Epithelial cell of proximal tubule (primary cell): ENCODE measurements at regions not wholly inside any gene's neighbourhood (a gene's known extent, or its start where the extent isn't known, plus 50 kb on each side); places are given as distances from the start of the nearest gene placed in this dataset.

Source experiments
- DNase-seq: peaks from one replicate; pipeline ENCODE4 v3.0.0-alpha.2; 2011; ENCODE audit warnings: low read depth
- H3K4me3 ChIP-seq: 2 replicates; pipeline ENCODE4 v1.5.1; 2011; ENCODE audit warnings: low read depth, mild to moderate bottlenecking, low read length
- TF ChIP-seq, protein P1 (sequence below): conservative IDR thresholded peaks from 2 replicates; pipeline ENCODE4 v1.5.1; 2012; ENCODE audit warnings: low read depth, mild to moderate bottlenecking, low read length

DNA sequence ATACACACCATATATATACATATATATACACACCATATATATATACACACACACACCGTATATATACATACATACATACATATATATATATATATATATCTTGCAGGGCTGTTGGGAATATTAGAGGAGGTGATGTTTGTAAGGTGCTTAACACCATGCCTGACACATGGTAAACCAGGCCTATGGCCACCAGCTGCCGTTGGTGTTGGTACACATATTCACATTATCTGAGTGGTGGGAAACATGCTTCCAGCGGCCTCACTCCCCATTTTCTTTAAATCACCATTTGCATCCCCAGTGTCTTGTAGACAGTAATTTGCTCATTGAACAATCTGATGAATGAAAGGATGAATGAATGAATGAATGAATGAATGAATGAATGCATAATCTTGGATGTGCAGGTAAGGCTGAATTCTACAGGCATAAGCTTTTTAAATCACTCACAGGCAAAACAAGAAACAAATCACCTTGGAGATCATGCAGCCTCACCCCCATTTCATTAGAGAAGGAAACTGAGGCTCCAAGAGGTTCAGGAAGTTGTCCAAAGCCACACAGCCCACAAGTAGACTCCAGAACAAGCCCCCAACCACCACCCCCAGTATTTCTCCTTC is 527.8 kb downstream of the MIAT start:
- TF ChIP-seq, protein P1, sequence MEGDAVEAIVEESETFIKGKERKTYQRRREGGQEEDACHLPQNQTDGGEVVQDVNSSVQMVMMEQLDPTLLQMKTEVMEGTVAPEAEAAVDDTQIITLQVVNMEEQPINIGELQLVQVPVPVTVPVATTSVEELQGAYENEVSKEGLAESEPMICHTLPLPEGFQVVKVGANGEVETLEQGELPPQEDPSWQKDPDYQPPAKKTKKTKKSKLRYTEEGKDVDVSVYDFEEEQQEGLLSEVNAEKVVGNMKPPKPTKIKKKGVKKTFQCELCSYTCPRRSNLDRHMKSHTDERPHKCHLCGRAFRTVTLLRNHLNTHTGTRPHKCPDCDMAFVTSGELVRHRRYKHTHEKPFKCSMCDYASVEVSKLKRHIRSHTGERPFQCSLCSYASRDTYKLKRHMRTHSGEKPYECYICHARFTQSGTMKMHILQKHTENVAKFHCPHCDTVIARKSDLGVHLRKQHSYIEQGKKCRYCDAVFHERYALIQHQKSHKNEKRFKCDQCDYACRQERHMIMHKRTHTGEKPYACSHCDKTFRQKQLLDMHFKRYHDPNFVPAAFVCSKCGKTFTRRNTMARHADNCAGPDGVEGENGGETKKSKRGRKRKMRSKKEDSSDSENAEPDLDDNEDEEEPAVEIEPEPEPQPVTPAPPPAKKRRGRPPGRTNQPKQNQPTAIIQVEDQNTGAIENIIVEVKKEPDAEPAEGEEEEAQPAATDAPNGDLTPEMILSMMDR, result no peak
- no peak for DNase-seq
- H3K4me3 ChIP-seq, result no peak overlapping the region

DNA sequence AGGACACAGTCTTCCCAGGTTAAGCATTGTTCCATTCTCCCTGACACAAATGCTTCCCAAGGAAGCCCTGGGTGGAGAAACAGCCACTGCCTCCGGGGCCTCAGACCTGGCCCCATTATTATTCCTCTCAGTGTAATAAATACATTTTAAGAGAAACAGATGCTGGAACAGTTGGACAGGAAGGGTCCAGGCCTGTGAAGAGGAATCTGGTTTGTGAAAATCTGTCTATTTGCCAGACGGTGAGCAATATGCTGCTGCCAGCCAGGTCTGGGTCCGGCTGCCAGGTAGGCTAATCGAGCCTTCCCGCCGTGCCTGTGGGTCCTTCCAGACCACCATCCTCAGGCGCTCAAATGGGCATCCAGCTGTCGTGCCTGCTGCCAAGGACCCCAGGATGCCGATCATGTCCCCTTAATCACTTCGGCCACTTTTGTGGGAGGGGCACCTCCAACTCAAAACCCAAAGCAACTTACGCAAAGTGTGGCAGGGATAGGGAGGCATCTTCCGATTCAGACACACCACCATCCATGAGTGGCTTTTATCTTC is 528.4 kb downstream of the MIAT start:
- TF ChIP-seq, protein P1, result no peak
- no peak for DNase-seq
- no peak overlapping the region for H3K4me3 ChIP-seq

DNA sequence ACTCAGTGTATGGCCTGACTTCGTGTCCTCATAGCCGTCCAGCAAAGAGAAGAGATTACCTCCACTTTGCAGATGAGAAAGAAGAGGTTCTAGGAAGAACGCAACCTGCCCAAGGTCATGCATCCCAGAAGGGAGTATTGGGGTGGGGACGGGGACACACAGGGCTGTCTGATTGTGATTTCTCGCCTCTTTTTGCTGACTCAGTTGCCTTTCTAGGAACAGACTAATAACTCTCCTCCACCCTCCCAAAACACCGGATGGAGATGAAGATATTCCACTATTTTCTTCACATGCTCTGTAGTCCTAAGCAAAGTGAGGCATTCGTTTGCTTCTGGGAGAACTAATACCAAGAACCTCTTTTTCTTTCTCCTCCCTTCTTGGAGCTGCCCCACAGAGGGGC is 529.3 kb downstream of the MIAT start:
- H3K4me3 ChIP-seq, result no peak overlapping the region
- no peak for DNase-seq
- TF ChIP-seq, protein P1, result no peak

DNA sequence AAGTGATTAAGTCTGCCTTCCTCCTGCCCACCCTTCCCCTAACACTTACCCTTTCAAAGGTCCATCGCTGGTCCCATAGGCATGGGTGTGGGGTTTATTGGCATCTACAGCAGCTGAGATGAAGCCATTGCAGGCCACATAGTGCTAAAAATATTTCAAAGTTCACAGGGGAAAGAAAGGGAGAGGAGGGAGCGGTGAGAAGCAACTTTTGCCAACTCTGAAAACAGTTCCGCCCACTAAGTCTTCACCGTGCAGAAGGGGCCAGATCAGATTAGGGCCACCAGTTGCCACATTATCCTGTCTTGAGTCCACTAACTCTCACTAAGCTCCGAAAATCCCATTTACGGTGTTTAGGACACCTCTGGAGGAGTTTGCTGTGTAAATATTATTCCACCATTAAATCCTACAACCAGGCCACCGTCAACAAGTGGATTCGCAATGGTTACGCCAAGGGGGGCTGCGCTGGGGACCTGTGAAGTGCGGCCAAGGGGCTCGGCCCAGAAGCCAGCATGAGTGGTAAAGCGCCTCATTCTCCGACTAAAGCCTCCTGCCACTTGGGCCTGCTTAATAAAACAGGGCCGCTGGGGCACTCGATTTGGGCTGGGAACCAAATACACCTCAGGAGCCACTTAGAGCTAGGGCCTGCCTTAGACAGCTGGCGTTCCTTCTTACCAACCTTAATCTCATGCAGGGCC is 534.9 kb downstream of the MIAT start:
- no peak overlapping the region for H3K4me3 ChIP-seq
- TF ChIP-seq, protein P1, result no peak
- DNase-seq, result no peak

DNA sequence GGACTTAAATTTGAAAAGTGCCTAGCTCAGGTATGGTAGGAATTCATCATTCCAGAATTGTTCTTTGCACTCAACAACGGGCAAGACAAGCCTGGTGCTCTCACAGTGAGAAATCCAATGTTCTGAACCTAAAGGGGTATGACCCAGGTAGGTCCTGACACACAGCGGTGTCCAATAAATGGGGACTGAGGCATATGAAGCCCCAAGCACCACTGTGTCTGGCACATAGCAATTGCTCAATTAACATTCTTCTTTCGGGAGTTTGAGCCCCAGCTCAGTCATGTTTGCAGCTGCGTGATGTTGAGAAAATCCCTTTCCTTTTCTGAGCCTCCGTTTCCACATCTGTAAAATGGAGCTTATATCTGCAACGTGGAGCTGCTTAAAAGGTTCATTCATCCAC is 535.8 kb downstream of the MIAT start:
- no peak overlapping the region for H3K4me3 ChIP-seq
- DNase-seq, result no peak
- TF ChIP-seq, protein P1, result no peak

DNA sequence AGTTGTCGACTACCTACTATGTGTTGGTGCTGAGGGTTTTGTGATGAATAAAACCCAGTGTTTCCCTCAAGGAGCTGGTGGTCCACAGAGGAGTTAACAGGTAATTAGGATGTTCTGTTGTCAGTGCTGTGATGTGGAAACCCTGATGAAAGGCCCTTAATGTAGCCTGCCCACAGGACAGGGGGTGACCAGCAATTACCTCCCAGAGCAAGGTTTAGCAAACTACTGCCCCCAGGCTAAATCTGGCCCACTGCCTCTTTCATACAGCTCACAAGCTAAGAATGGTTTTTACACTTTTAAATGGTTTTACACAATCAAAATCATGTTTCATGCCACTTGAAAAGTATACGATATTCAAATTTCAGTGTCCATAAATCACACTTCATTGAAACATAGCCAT is 536.2 kb downstream of the MIAT start:
- H3K4me3 ChIP-seq, result no peak overlapping the region
- TF ChIP-seq, protein P1, result no peak
- DNase-seq, result no peak
